ENCODE measurements at regions not wholly inside any gene's neighbourhood (a gene's known extent, or its start where the extent isn't known, plus 50 kb on each side); places are given as distances from the start of the nearest gene placed in this dataset.

DNA sequence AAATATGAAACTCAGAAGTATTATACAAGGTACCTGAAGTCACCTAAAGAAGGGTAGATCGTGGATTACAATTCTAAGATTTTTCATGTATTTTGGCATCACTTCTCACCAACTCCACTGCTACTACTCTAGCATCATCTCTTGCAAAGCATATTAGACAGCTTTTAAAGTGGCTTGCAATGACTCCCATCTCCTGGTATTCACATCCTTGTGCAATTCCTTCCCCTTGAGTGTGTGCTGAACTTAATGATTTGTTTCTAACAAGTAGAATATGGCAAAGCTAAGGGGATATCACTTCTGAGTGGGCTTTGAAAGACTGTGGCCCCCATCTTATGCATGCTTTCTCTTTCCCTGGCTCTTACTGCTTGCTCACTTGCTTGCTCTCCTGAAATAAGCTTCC lies 280.2 kb downstream of the SNX13 start:
- H3K36me3 ChIP-seq, result no peaks in the 10 kb centered on the region

GRCh38 chr7:17661982-17662585 lies 278.2 kb downstream of the SNX13 start:
- no peak overlapping the region for H3K27ac ChIP-seq
- no peaks in the 10 kb centered on the region for H3K4me1 ChIP-seq (ENCODE audit: control insufficient read depth in 1 of 2, insufficient read depth in 1 of 2, low read depth in 1 of 2, low read length in 1 of 2)
- no peaks in the 10 kb centered on the region for H3K27me3 ChIP-seq
- TF ChIP-seq, protein P1, sequence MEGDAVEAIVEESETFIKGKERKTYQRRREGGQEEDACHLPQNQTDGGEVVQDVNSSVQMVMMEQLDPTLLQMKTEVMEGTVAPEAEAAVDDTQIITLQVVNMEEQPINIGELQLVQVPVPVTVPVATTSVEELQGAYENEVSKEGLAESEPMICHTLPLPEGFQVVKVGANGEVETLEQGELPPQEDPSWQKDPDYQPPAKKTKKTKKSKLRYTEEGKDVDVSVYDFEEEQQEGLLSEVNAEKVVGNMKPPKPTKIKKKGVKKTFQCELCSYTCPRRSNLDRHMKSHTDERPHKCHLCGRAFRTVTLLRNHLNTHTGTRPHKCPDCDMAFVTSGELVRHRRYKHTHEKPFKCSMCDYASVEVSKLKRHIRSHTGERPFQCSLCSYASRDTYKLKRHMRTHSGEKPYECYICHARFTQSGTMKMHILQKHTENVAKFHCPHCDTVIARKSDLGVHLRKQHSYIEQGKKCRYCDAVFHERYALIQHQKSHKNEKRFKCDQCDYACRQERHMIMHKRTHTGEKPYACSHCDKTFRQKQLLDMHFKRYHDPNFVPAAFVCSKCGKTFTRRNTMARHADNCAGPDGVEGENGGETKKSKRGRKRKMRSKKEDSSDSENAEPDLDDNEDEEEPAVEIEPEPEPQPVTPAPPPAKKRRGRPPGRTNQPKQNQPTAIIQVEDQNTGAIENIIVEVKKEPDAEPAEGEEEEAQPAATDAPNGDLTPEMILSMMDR (IDR thresholded peaks at IDR 0.05), result no peak
- H3K9me3 ChIP-seq, result no peaks in the 10 kb centered on the region
- no peaks in the 10 kb centered on the region for H3K36me3 ChIP-seq
- H3K4me3 ChIP-seq (ENCODE audit: low read depth in 1 of 2, low read length in 1 of 2), result no peak overlapping the region

More for the DNA sequence above, 280.2 kb downstream of the SNX13 start:
- TF ChIP-seq, protein P1 (IDR thresholded peaks at IDR 0.05), result no peak
- Histone ChIP-seq H3K27me3 (no peaks in the 10 kb centered on the region), H3K9me3 (no peaks in the 10 kb centered on the region), H3K27ac (no peak overlapping the region), H3K4me1 (ENCODE audit: control insufficient read depth in 1 of 2, insufficient read depth in 1 of 2, low read depth in 1 of 2, low read length in 1 of 2) (no peaks in the 10 kb centered on the region), H3K4me3 (ENCODE audit: low read depth in 1 of 2, low read length in 1 of 2) (no peak overlapping the region)

DNA sequence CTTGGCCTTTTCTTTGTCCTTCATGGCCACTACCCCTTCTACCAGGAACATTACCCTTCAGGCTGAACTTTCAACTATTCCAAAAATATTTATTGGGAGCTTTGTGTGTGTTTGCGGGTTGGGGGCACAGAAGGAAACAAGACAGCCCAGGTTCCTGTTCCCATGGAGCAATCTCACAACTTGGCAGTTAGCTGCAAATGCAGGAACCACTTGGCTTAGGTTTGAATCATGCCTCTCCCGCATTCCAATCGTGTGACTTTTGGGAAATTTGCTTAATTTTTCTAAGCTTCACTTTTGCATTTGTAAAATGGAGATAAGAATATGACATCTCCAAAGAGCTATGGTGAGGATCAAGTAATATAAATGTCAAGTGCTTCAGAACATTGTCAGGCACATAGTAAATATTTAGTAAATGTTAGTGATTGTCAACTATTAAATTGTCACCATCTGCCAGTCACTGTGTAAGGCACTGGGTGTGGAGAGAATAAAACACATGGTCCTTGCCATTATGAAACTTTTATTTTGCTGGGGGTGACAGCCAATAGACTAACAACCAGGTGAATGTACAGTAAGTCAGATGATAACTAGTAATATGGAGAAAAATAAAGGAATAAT lies 277.1 kb downstream of the SNX13 start:
- H3K36me3 ChIP-seq, result no peaks in the 10 kb centered on the region
- H3K9me3 ChIP-seq, result no peaks in the 10 kb centered on the region
- TF ChIP-seq, protein P1 (IDR thresholded peaks at IDR 0.05), result no peak
- H3K27ac ChIP-seq, result no peak overlapping the region
- no peaks in the 10 kb centered on the region for H3K27me3 ChIP-seq
- no peaks in the 10 kb centered on the region for H3K4me1 ChIP-seq (ENCODE audit: control insufficient read depth in 1 of 2, insufficient read depth in 1 of 2, low read depth in 1 of 2, low read length in 1 of 2)
- no peak overlapping the region for H3K4me3 ChIP-seq (ENCODE audit: low read depth in 1 of 2, low read length in 1 of 2)

GRCh38 chr7:17665029-17665428 lies 275.3 kb downstream of the SNX13 start:
- TF ChIP-seq, protein P1 (IDR thresholded peaks at IDR 0.05), result no peak
- no peaks in the 10 kb centered on the region for H3K9me3 ChIP-seq
- H3K36me3 ChIP-seq, result no peaks in the 10 kb centered on the region
- H3K27me3 ChIP-seq, result no peaks in the 10 kb centered on the region
- no peak overlapping the region for H3K4me3 ChIP-seq (ENCODE audit: low read depth in 1 of 2, low read length in 1 of 2)
- H3K27ac ChIP-seq, result no peak overlapping the region
- H3K4me1 ChIP-seq (ENCODE audit: control insufficient read depth in 1 of 2, insufficient read depth in 1 of 2, low read depth in 1 of 2, low read length in 1 of 2), result no peaks in the 10 kb centered on the region

GRCh38 chr7:17668122-17668521 lies 272.2 kb downstream of the SNX13 start:
- TF ChIP-seq, protein P1 (IDR thresholded peaks at IDR 0.05), result no peak
- Histone ChIP-seq H3K4me3 (ENCODE audit: low read depth in 1 of 2, low read length in 1 of 2) (no peak overlapping the region), H3K36me3 (no peaks in the 10 kb centered on the region), H3K27me3 (no peaks in the 10 kb centered on the region), H3K27ac (no peak overlapping the region), H3K4me1 (ENCODE audit: control insufficient read depth in 1 of 2, insufficient read depth in 1 of 2, low read depth in 1 of 2, low read length in 1 of 2) (no peaks in the 10 kb centered on the region), H3K9me3 (no peaks in the 10 kb centered on the region)
